ENCODE measurements at regions not wholly inside any gene's neighbourhood (a gene's known extent, or its start where the extent isn't known, plus 50 kb on each side); places are given as distances from the start of the nearest gene placed in this dataset.
"Not testable (repeated sequence)": the region's sequence is repeated elsewhere in the genome, so short reads cannot be mapped to it uniquely, and the experiment has no call there.

DNA sequence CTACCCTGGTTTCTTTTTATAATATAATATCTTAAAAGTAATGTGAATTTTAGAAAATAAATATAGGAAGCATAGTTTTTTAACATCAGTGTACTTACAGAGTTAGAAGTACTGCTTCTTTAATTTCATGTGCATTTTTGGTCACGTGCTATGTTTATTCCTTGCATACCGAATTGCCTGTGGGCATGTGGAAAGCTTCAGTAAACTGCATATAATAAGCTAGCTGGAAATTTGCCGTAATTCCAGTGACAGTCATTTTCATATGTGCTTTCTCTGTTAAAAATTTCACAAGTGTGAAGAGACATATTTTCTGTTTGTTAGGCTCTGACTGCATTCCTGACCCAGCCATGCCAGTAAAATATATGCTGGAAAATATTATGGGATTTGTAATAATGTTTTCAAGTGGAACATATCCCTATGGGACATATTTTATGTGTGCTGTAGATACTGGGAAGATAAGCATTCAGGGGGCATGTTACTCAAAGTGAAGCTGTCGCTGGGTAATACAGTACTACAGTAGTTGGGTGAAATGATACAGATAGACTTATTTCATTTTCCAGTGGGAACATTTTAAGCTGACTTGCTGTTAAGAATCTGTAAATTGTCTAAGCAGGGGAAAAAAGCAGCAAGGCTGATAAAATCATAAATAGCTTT, 616.7 kb downstream of the FRK start:
- no peak for DNase-seq (ENCODE audit: low read depth)

DNA sequence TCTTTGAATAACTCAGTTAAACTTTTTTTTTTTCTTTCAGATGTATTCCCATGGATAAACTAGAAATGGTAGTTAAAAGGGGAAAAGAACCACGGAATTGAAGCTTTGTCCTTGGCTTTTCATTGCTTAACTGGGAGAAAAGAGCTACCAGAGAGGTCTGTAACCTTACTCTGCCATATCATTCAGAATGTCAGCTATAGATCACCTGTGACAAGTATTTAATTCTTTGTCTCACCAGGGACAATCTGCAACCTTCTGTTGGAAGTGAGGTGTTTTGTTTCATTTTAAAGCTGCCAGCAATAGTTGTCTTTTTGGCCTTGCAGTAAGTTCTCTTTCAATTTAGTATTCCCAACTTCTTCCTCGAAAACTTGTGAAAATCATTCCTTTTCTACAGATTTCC, 618.4 kb downstream of the FRK start:
- no peak for DNase-seq (ENCODE audit: low read depth)

DNA sequence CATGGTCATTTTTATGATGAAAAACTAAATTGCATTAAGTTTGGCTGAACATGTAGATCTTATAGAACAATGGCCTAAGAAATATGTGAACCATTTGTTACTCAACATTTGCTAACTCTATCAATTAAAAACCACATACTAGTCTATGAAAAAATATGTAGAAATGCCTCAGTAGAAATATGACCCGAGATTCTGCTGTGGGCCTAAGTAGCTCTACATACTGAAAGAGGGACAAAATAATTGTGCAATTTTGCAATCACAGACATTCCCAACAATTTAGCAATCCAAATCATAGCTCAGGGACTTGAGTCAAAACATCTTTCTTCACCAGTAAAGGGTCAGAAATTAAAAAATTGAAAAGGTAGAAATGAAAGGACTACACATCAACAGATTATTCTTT, 619.0 kb downstream of the FRK start:
- DNase-seq (ENCODE audit: low read depth) = peak; percentile 15

DNA sequence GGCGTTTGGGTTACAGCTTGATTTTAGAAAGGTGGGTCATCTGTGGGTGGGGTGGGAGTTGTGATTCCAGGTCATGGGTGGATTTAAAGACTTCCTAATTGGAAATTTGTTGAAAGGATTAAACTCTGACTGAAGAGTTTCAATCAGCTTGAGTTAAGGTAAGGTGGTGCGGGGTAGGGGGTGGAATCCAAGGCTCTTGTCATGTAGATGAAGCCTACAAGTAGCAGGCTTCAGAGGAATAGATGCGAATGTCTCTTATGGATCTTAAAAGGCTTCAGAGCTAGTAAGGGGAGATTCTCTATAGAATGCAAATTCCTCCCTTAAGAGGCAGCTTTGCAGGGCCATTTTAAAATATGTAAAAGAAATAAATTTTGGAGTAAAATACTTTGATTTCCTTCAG, 645.3 kb downstream of the FRK start:
- no peak for DNase-seq (ENCODE audit: low read depth)

DNA sequence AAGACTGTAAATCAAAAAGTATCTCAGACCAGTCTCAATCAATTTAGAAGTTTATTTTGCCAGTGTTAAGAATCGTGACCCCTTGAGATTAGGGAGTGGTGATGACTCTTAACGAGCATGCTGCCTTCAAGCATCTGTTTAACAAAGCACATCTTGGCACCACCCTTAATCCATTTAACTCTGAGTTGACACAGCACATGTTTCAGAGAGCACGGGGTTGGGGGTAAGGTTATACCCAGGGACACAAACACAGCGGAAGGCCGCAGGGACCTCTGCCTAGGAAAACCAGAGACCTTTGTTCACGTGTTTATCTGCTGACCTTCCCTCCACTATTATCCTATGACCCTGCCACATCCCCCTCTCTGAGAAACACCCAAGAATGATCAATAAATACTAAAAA, 645.8 kb downstream of the FRK start:
- not testable (repeated sequence) for DNase-seq (ENCODE audit: low read depth)

DNA sequence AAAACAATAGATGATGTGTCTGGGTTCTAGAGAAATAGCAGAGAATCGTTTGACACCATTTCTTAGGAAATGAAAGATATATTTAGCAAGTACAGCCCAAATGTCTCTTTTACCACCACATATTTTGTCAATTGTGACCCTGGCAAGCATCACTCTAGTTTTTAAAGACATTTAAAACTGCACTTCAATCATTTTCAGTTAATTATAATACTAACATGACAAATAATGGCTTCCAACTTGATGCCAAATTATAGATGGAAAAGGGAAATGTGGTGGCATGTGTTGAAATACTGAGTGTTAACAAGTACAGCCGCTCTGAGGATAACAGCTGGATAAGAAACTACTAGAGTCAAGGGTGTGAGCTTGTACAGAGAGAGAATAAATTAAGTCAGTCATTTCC, 648.9 kb downstream of the FRK start:
- DNase-seq (ENCODE audit: low read depth) = no peak

DNA sequence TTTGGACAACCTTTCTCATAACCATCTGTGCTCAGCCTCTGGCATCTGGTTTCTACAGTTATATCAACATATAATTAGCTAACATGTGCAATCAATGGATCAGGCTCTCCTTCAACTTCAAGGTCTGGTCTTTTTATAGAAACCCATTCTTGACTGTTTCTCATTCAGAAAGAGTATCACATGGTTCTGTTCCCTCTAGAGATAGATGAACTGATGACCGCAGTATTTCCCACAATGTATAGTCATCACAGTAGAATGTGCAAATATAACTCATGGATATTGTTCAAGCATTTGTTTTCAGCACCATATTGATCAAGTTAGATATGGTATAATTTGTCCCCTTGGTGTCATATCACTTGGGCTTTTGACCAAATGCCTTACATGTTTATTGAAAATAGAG, 656.2 kb downstream of the FRK start:
- no peak for DNase-seq (ENCODE audit: low read depth)

DNA sequence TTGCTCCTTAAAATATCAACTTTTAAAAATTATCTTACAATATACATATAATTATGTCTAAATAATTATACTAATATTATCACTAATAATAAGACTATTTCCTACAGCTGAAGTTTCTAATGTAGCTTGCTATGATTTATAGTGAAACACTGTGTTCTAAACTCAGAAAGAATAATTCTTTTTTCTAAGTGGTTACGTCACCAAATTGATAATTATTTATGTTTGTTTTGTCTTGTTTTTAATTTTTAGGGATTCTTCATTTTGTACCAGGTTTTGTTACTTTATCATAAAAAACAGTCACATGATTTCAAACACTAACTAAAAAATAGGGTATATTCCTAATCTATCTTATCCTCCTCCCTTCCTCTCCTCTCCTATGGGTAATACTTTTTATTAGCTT, 662.1 kb downstream of the FRK start:
- DNase-seq (ENCODE audit: low read depth) = no peak

DNA sequence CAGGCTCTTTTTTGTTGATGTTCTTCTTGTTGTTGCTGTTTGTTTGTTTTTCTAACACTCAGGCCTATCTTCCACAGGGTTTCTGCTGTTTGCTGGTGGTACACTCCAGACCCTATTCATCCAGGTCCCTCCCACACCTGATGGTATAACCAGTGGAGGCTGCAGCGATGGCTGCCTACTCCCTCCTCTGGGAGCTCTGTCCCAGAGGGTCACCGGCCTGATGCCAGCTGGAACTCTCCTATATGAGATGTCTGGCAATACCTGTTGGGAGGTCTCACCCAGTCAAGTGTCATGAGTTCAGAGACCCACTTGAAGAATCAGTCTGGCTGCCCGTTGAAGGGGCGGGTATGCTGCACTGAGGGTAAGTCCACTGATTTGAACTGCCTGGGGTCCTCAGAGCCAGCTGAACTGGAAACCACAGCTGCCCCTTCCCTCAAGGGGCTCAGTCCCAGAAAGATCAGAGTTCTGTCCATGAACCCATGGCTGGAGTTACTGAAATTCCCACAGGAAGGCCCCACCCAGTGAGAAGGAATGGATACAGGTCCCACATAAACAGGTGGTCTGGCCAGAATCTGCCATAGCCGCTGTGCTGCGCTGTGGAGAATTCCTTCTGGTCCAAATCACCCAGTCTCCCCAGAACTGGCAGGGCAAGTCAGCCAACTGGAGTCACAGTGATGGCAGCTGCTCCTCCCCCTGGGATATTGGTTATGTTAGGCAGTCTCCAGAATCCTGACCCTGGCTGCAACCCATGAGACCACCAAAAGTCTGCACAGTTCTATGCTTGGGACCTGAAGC, 664.4 kb downstream of the FRK start:
- DNase-seq (ENCODE audit: low read depth) = peak; percentile 52

DNA sequence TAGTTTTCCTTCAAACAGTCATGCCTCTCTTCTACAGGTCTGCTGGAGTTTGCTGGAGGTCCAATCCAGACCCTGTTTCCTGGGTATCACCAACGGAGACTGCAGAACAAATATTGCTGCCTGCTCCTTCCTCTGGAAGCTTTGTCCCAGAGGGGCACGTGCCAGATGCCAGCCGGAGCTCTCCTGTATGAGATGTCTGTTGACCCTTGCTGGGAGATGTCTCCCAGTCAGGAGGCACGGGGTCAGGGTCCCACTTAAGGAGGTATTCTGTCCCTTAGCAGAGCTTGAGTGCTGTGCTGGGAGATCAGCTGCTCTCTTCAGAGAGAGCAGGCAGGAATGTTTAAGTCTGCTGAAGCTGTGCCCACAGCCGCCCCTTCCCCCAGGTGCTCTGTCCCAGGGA, 666.9 kb downstream of the FRK start:
- no peak for DNase-seq (ENCODE audit: low read depth)

DNA sequence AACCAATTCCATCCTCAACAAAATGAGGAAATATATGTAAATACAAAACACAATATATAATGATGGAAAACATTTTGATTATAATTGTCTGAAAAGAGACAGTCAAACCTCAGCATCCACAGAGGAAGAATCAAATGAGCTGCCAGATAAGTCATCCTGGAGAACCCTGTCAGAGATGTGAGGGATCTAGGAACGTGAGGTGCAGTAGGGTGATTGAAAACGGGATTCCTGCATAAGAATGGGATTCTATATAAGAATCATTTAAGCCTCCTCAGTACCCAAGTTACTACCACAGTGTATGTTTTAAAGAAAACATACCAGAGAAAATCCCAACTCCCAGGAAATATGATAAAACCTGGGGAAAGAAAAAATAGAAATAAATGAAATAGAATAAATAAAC, 690.5 kb downstream of the FRK start:
- no peak for DNase-seq (ENCODE audit: low read depth)

DNA sequence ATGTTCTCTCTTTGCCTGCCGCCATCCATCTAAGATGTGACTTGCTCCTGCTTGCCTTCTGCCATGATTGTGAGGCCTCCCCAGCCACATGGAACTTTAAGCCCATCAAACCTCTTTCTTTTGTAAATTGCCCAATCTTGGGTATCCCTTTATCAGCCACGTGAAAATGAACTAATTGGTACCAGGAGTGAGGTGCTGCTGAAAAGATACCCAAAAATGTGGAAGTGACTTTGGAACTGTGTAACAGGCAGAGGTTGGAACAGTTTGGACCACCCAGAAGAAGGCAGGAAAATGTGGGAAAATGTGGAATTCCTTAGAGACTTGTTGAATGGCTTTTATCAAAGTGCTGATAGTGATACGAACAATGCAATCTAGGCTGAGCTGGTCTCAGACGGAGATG, 694.9 kb downstream of the FRK start:
- DNase-seq (ENCODE audit: low read depth) = no peak

DNA sequence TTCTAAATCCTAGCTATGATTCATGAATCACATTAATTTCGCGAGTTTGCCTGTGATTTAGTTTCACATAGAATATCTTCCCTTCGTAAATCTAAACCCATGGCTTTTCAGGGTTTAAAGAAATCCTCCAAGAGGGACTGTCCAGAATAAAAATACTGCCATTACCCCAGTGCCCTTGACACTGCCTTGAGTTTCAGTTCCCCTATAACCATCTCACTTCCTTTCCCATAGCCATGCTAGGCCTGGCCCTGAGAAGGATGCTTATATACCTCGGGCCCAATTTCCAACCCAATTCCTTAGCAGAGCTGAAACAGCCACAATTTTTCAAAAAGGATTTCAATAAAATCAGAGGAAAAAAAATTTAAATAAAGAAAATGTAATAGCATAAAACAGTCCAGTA, 697.3 kb downstream of the FRK start:
- no peak for DNase-seq (ENCODE audit: low read depth)

DNA sequence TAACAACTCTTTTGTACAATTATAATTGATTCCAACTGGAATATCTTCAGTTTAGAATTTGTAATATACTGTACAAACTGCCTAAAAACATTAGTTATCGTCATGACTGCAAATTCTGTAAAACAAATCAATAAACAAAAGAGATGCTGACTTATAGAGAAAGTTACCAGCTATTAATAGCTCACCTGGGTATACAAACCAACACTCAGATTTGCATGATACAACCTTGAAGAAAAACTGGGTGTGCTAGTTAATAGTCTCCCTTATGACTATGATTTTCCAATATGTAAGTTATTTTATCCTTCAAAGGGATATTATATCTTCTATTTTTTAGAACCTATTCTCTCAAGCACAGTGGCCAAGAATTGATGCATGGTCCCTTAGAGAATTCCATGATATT, 698.5 kb downstream of the FRK start:
- DNase-seq (ENCODE audit: low read depth) = no peak

DNA sequence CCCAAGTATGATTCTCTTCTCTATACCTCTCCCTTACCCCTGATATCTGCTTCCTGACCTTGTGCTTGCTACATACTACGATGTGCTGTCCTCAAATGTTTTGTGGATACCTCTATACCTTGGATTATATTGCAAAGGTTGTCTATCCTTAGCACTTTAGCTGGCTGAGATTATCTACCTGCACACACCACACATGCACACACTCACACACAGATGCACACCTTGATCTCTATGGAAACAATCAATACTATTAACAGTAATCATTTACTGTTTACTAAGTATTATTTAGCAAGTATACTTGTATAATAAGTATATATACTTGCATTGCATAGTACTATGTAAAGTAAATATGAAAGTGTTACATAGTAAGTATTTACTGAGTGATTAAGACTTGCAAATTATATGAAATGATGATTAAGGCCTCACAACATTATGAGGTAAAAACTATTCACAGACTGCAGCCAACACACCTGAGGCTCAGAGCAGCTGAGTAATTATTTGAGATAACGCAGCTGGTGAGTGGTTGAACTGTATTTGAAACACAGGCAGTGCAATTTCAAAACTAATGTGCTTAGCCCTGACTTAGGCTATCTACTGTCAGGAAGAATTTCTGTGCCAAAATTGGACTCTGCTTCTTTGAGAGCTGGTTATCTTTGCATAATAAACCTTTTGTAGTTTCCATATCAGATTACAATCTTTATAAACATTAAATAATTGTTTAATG, 699.9 kb downstream of the FRK start:
- no peak for DNase-seq (ENCODE audit: low read depth)

DNA sequence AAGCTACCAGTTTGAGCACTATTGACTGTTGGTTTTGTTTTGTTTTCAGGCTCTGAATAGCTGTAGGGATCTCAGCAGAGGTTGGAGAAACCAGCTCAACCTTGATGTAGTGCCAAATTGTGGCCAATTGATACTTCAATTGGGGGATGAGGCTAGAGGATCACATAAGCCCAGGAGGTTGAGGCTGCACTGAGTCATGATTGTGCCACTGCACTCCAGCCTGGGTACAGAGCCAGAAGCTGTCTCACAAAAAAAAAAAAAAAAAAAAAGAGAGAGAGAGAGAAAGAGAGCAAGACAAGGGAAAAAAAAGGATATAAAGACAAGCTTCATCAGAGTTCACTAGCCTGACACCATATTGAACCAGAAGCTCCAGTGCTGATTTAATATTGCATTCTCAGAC, 702.1 kb downstream of the FRK start:
- DNase-seq (ENCODE audit: low read depth) = no peak

DNA sequence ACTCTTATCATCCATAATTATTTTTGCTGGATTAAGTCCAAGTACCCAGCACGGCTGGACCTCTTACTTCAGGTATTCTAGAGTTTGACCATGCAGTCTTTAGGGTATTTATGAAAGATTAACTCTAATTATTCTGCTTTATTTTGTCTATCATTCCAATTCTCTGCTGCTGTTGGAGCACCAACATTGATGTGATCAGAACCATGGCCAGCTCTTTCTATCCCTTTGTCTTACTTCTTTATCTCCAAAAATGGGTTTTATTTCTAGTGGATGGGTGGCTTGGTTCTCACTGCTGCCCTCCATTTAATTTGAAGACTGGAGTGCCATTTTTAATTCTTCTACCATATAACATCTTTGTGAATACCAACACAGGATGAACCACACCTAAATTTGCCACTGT, 704.3 kb downstream of the FRK start:
- no peak for DNase-seq (ENCODE audit: low read depth)

DNA sequence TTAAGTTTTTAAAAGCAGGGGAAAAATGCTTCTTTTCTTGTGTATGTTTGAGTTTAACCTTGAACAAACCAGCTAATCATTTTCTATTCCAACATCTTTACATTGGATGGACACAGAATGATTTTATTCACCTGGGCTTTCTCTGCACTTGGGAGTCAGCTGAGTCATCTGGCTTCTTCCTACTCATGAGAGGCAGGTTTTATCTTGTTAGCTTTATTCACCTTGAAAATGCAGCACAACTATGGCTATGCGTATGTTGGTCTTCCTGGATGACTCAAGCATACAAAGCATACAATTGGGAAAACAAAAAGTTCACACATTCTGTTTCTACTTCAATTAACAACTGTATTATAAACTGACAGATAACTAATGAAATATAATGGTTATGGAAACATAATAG, 737.7 kb downstream of the FRK start:
- DNase-seq (ENCODE audit: low read depth) = no peak

DNA sequence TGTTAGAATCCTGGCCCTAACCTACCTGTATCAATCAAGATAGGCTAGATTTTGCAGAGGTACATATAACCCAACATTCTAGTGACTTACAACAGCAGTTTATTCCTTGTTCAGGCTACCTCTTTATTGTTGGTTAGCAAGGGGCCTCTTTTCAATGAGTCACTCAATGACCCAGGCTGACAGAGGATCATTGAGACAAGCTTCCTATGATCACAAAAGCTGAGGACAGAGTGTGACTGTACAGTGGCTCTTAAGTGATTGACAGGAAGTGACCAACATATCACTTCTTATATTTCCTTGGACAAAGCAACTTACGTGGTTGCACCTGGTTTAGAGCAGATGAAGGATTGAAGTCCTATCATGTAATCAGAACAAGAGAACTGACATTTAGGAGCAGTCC, 740.9 kb downstream of the FRK start:
- DNase-seq (ENCODE audit: low read depth) = no peak

DNA sequence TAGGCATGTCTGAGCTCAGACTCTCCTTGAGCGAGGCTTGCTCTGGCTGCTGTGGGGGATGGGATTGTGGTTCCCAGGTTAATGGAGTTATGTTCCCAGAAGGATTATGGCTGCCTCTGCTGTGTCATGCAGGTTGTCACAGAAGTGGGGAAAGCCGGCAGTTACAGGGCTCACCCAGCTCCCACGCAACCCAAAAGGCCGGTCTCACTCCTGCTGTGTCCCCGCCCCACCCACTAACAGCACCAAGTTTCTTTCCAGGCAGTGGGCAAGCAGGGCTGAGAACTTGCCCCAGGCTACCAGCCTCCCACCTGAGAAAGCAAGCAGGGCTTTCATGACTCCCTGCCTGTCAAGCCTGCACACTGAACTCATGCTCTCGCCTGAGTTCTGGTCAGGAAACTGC, 750.5 kb downstream of the FRK start:
- no peak for DNase-seq (ENCODE audit: low read depth)

DNA sequence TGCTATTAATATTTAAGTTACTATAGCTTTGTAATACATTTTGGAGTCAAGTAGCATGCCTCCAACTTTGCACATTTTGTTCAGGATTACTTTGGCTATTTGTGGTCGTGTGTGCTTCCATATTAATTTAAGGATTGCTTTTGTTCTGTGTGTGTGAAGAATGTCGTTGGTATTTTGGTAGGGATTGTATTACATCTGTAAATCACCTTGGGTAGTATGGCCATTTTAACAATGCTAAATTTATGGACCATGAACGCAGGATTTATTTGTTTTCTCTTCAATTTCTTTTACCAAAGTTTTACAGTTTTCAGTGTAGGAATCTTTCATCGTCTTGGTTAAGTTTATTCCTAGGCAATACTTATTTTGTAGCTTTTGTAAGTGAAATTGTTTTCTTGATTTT, 758.0 kb downstream of the FRK start:
- no peak for DNase-seq (ENCODE audit: low read depth)

DNA sequence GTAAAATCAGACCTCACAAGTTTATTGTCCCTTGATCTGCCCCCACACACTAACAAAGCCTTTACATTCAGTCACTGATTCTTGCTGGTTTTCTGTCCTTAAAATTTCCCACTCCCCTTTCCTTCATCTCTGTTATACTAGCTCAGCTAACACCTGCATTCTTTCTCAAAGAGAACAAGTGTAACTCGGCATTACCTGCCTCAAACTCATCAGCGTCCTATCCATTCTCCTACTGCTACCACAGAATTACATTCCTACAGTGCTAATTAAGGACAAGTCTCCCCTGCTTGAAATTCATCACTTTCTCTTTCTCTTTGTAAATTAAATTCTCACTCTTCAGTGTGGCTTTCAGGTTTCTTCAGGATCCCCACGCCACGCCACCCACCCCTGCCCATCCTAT, 773.2 kb downstream of the FRK start:
- no peak for DNase-seq (ENCODE audit: low read depth)
